Stimulated activated CD4-positive, alpha-beta T cell treated with anti-CD3 and anti-CD28 coated beads, Interleukin-15, amount 100 ng/mL, for 1 hour (primary cell): ENCODE measurements at regions not wholly inside any gene's neighbourhood (a gene's known extent, or its start where the extent isn't known, plus 50 kb on each side); places are given as distances from the start of the nearest gene placed in this dataset.

Source experiments
- DNase-seq, 2 donors: peaks; one replicate each; pipeline ENCODE4 v3.0.0-alpha.2; 2020; ENCODE audit warnings: low read depth in 1 of 2, low spot score in 1 of 2

GRCh38 chr21:35352066-35352770, 303.1 kb upstream of the RUNX1 start:
- no peak for DNase-seq

GRCh38 chr21:35351434-35351833, 302.3 kb upstream of the RUNX1 start:
- no peak for DNase-seq

- DNase-seq: no peak
These were observed 301.9 kb upstream of the RUNX1 start for GRCh38 chr21:35350965-35351364.

GRCh38 chr21:35349376-35350080, 300.4 kb upstream of the RUNX1 start:
- DNase-seq: no peak

GRCh38 chr21:35348686-35349085, 299.6 kb upstream of the RUNX1 start:
- DNase-seq: no peak

- no peak for DNase-seq
These were observed 297.6 kb upstream of the RUNX1 start for GRCh38 chr21:35346697-35347096.

- no peak for DNase-seq
These were observed 296.9 kb upstream of the RUNX1 start for GRCh38 chr21:35345954-35346353.

GRCh38 chr21:35344582-35344981, 295.5 kb upstream of the RUNX1 start:
- DNase-seq: no peak

- no peak for DNase-seq
These were observed 294.1 kb upstream of the RUNX1 start for GRCh38 chr21:35343046-35343819.

- no peak for DNase-seq
These were observed 293.3 kb upstream of the RUNX1 start for GRCh38 chr21:35342440-35342839.

- DNase-seq: no peak
These were observed 291.2 kb upstream of the RUNX1 start for GRCh38 chr21:35340273-35340672.

- DNase-seq: no peak
These were observed 290.0 kb upstream of the RUNX1 start for GRCh38 chr21:35338881-35339632.

- no peak for DNase-seq
These were observed 289.2 kb upstream of the RUNX1 start for GRCh38 chr21:35338281-35338680.

- DNase-seq: no peak
These were observed 288.5 kb upstream of the RUNX1 start for GRCh38 chr21:35337573-35337972.

GRCh38 chr21:35336534-35336933, 287.4 kb upstream of the RUNX1 start:
- no peak for DNase-seq

- no peak for DNase-seq
These were observed 286.9 kb upstream of the RUNX1 start for GRCh38 chr21:35335951-35336446.

GRCh38 chr21:35333831-35334618, 284.9 kb upstream of the RUNX1 start:
- no peak for DNase-seq

GRCh38 chr21:35332841-35333426, 283.8 kb upstream of the RUNX1 start:
- no peak for DNase-seq

- DNase-seq: no peak
These were observed 281.0 kb upstream of the RUNX1 start for GRCh38 chr21:35329940-35330660.
